NCI-H187 treated with DMSO at 0.1 percent for 48 hours (cell line): ENCODE measurements at regions not wholly inside any gene's neighbourhood (a gene's known extent, or its start where the extent isn't known, plus 50 kb on each side); places are given as distances from the start of the nearest gene placed in this dataset.
"Not testable (repeated sequence)": the region's sequence is repeated elsewhere in the genome, so short reads cannot be mapped to it uniquely, and the experiment has no call there.

ENCODE experiments used
- DNase-seq: peaks from one replicate; lab custom pipeline; 2025; lab: John Stamatoyannopoulos, UW

- DNase-seq: no peak
Measured at GRCh38 chr20:63145156-63145555, 70.8 kb downstream of the YTHDF1 start.

- DNase-seq: no peak
Measured at GRCh38 chr20:63142933-63143332, 73.0 kb downstream of the YTHDF1 start.

- no peak for DNase-seq
Measured at GRCh38 chr20:63141531-63141930, 74.4 kb downstream of the YTHDF1 start.

GRCh38 chr20:63140514-63141433, 75.2 kb downstream of the YTHDF1 start:
- DNase-seq: no peak

GRCh38 chr20:63139837-63140236, 76.1 kb downstream of the YTHDF1 start:
- no peak for DNase-seq

GRCh38 chr20:63139356-63139755, 76.6 kb downstream of the YTHDF1 start:
- no peak for DNase-seq

- DNase-seq: no peak
Measured at GRCh38 chr20:63138855-63139341, 77.0 kb downstream of the YTHDF1 start.

GRCh38 chr20:63137851-63138415, 78.0 kb downstream of the YTHDF1 start:
- DNase-seq: no peak

- no peak for DNase-seq
Measured at GRCh38 chr20:63136296-63136695, 79.6 kb downstream of the YTHDF1 start.

GRCh38 chr20:63135411-63135810, 80.5 kb downstream of the YTHDF1 start:
- DNase-seq: no peak

GRCh38 chr20:63134711-63135361, 81.1 kb downstream of the YTHDF1 start:
- not testable (repeated sequence) for DNase-seq

GRCh38 chr20:63134201-63134612, 81.7 kb downstream of the YTHDF1 start:
- no peak for DNase-seq

- no peak for DNase-seq
Measured at GRCh38 chr20:63133481-63134091, 82.3 kb downstream of the YTHDF1 start.

GRCh38 chr20:63132715-63133471, 83.0 kb downstream of the YTHDF1 start:
- DNase-seq: no peak

- no peak for DNase-seq
Measured at GRCh38 chr20:63132131-63132714, 83.7 kb downstream of the YTHDF1 start.

- DNase-seq: no peak
Measured at GRCh38 chr20:63130658-63131577, 85.0 kb downstream of the YTHDF1 start.

GRCh38 chr20:63129991-63130657, 85.8 kb downstream of the YTHDF1 start:
- DNase-seq: no peak

GRCh38 chr20:63129376-63129965, 86.5 kb downstream of the YTHDF1 start:
- DNase-seq: no peak

GRCh38 chr20:63128956-63129355, 87.0 kb downstream of the YTHDF1 start:
- no peak for DNase-seq
